ENCODE measurements at regions not wholly inside any gene's neighbourhood (a gene's known extent, or its start where the extent isn't known, plus 50 kb on each side); places are given as distances from the start of the nearest gene placed in this dataset.

DNA sequence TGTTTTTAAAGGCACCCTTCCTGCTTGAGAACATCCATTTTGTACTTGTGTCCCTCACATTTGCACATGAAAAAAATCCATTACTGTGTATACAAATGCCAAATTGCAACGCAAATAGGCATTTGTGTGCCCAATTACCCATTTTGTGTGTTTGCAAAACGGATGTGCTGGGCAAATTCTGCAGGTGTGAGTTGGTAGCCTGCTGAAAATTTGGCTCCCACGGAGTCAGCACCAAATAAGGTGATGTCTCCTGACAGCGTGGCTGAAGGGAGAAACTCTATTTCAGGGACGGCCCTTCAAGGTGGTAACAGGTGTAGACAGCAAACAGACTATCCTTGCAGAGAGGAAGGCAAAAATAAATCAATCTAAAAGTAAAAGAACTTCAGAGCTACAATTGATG is 661.1 kb downstream of the BCL11A start:
- no peak for DNase-seq

DNA sequence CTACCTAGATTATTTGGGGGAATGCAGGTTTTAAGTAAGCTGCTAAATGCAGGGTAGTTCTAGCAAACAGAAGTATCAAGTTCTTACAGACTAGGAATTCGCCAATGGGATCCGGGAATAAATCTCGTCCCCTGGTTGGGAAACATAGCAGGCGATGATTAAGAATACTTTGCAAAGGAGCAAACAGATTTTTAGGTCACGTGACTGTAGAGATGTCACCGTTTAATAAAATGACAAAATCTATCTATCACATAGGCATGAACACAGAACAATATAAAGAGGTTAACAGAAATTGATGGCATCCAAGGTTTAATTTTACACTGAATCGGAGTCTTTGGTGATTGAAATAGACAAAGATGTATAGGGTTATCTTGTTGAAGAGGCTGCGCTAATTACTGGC is 664.1 kb downstream of the BCL11A start:
- H3K4me3 ChIP-seq (ENCODE audit: low read length), result no peak overlapping the region
- DNase-seq, result no peak
- H3F3A ChIP-seq (ENCODE audit: insufficient read depth, low read length), result 0 out of 2 replicates have a peak, but pooled peaks cover 3% of the 10 kb centered on the region

More for the DNA sequence above, 661.1 kb downstream of the BCL11A start:
- H3K9me3 ChIP-seq (replicated peaks; ENCODE audit: insufficient read depth, low read length), result no peaks in the 10 kb centered on the region
- H3K4me2 ChIP-seq (ENCODE audit: low read depth, low read length), result no peak overlapping the region
- H3K4me1 ChIP-seq (ENCODE audit: low read length), result 0 out of 2 replicates have a peak, but pooled peaks cover 4% of the 10 kb centered on the region
- no peak overlapping the region for H3K9ac ChIP-seq (ENCODE audit: low read length)
- H3K27ac ChIP-seq (ENCODE audit: low read length), result no peak overlapping the region
- H4K20me1 ChIP-seq (ENCODE audit: insufficient read depth, low read length), result no peaks in the 10 kb centered on the region
- 0 out of 2 replicates have a peak, but pooled peaks cover 3% of the 10 kb centered on the region for H3F3A ChIP-seq (ENCODE audit: insufficient read depth, low read length)
- no peak overlapping the region for H2AFZ ChIP-seq (ENCODE audit: low read length)
- H3K9me2 ChIP-seq (replicated peaks; ENCODE audit: insufficient read depth, low read length), result no peaks in the 10 kb centered on the region
- no peak overlapping the region for H3K4me3 ChIP-seq (ENCODE audit: low read length)
- H3K79me2 ChIP-seq (ENCODE audit: low read length), result no peaks in the 10 kb centered on the region
- H3K27me3 ChIP-seq (replicated peaks; ENCODE audit: insufficient read depth, low read length), result peaks cover 13% of the 10 kb centered on the region
- no peaks in the 10 kb centered on the region for H3K36me3 ChIP-seq (replicated peaks; ENCODE audit: insufficient read depth, low read length)
- no peak for TF ChIP-seq EZH2phosphoT487 (IDR thresholded peaks at IDR 0.05; ENCODE audit: low read length)
- TF ChIP-seq EZH2 (optimal IDR thresholded peaks at IDR 0.05; ENCODE audit: low read depth, low read length), result no peak
- TF ChIP-seq, protein P1, sequence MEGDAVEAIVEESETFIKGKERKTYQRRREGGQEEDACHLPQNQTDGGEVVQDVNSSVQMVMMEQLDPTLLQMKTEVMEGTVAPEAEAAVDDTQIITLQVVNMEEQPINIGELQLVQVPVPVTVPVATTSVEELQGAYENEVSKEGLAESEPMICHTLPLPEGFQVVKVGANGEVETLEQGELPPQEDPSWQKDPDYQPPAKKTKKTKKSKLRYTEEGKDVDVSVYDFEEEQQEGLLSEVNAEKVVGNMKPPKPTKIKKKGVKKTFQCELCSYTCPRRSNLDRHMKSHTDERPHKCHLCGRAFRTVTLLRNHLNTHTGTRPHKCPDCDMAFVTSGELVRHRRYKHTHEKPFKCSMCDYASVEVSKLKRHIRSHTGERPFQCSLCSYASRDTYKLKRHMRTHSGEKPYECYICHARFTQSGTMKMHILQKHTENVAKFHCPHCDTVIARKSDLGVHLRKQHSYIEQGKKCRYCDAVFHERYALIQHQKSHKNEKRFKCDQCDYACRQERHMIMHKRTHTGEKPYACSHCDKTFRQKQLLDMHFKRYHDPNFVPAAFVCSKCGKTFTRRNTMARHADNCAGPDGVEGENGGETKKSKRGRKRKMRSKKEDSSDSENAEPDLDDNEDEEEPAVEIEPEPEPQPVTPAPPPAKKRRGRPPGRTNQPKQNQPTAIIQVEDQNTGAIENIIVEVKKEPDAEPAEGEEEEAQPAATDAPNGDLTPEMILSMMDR (IDR thresholded peaks at IDR 0.05; ENCODE audit: low read length), result no peak

DNA sequence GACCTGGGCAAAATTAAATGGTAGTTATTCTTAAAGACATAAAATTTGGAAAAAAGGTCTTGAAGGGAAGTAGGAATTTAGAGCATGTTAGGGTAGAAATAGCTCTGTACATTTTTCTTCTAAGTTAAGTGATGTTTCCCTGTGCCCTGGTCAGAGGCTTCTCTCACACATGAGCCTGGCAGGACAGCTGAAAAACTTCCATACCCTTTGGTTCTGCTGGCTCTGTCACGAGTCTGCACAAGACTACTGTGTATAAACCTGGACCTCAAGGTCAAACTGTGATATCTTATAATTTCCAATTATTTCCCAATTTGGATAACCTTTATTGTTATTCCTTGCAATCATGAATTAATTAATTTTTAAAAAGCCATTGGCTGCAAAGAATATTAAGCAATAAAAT is 664.7 kb downstream of the BCL11A start:
- H3K79me2 ChIP-seq (ENCODE audit: low read length), result no peaks in the 10 kb centered on the region
- no peaks in the 10 kb centered on the region for H4K20me1 ChIP-seq (ENCODE audit: insufficient read depth, low read length)
- no peaks in the 10 kb centered on the region for H3K9me3 ChIP-seq (replicated peaks; ENCODE audit: insufficient read depth, low read length)
- H3F3A ChIP-seq (ENCODE audit: insufficient read depth, low read length), result 0 out of 2 replicates have a peak, but pooled peaks cover 3% of the 10 kb centered on the region
- no peak overlapping the region for H2AFZ ChIP-seq (ENCODE audit: low read length)
- H3K9me2 ChIP-seq (replicated peaks; ENCODE audit: insufficient read depth, low read length), result no peaks in the 10 kb centered on the region
- no peak overlapping the region for H3K27ac ChIP-seq (ENCODE audit: low read length)
- no peaks in the 10 kb centered on the region for H3K36me3 ChIP-seq (replicated peaks; ENCODE audit: insufficient read depth, low read length)
- TF ChIP-seq, protein P1 (IDR thresholded peaks at IDR 0.05; ENCODE audit: low read length), result no peak
- TF ChIP-seq EZH2phosphoT487 (IDR thresholded peaks at IDR 0.05; ENCODE audit: low read length) (no peak), EZH2 (optimal IDR thresholded peaks at IDR 0.05; ENCODE audit: low read depth, low read length) (no peak)
- 0 out of 2 replicates have a peak, but pooled peaks cover 4% of the 10 kb centered on the region for H3K4me1 ChIP-seq (ENCODE audit: low read length)
- no peak for DNase-seq
- H3K4me3 ChIP-seq (ENCODE audit: low read length), result no peak overlapping the region
- H3K27me3 ChIP-seq (replicated peaks; ENCODE audit: insufficient read depth, low read length), result peaks cover 37% of the 10 kb centered on the region
- no peak overlapping the region for H3K9ac ChIP-seq (ENCODE audit: low read length)
- H3K4me2 ChIP-seq (ENCODE audit: low read depth, low read length), result no peak overlapping the region

More for the DNA sequence above, 664.1 kb downstream of the BCL11A start:
- Histone ChIP-seq H3K9me3 (replicated peaks; ENCODE audit: insufficient read depth, low read length) (no peaks in the 10 kb centered on the region), H3K79me2 (ENCODE audit: low read length) (no peaks in the 10 kb centered on the region), H3K27me3 (replicated peaks; ENCODE audit: insufficient read depth, low read length) (peaks cover 35% of the 10 kb centered on the region), H3K4me1 (ENCODE audit: low read length) (0 out of 2 replicates have a peak, but pooled peaks cover 4% of the 10 kb centered on the region), H3K9ac (ENCODE audit: low read length) (no peak overlapping the region), H3K4me2 (ENCODE audit: low read depth, low read length) (no peak overlapping the region), H3K27ac (ENCODE audit: low read length) (no peak overlapping the region), H3K9me2 (replicated peaks; ENCODE audit: insufficient read depth, low read length) (no peaks in the 10 kb centered on the region), H4K20me1 (ENCODE audit: insufficient read depth, low read length) (no peaks in the 10 kb centered on the region), H2AFZ (ENCODE audit: low read length) (no peak overlapping the region), H3K36me3 (replicated peaks; ENCODE audit: insufficient read depth, low read length) (no peaks in the 10 kb centered on the region)
- TF ChIP-seq EZH2 (optimal IDR thresholded peaks at IDR 0.05; ENCODE audit: low read depth, low read length) (no peak), EZH2phosphoT487 (IDR thresholded peaks at IDR 0.05; ENCODE audit: low read length) (no peak)
- TF ChIP-seq, protein P1 (IDR thresholded peaks at IDR 0.05; ENCODE audit: low read length), result no peak

All from MM.1S (cell line).